ENCODE measurements at regions not wholly inside any gene's neighbourhood (a gene's known extent, or its start where the extent isn't known, plus 50 kb on each side); places are given as distances from the start of the nearest gene placed in this dataset.

- CTCF ChIA-PET, result no interaction called here
- no peak overlapping the region for H3K27ac ChIP-seq
- no peak for DNase-seq (ENCODE audit: low spot score)
- TF ChIP-seq, protein P1, sequence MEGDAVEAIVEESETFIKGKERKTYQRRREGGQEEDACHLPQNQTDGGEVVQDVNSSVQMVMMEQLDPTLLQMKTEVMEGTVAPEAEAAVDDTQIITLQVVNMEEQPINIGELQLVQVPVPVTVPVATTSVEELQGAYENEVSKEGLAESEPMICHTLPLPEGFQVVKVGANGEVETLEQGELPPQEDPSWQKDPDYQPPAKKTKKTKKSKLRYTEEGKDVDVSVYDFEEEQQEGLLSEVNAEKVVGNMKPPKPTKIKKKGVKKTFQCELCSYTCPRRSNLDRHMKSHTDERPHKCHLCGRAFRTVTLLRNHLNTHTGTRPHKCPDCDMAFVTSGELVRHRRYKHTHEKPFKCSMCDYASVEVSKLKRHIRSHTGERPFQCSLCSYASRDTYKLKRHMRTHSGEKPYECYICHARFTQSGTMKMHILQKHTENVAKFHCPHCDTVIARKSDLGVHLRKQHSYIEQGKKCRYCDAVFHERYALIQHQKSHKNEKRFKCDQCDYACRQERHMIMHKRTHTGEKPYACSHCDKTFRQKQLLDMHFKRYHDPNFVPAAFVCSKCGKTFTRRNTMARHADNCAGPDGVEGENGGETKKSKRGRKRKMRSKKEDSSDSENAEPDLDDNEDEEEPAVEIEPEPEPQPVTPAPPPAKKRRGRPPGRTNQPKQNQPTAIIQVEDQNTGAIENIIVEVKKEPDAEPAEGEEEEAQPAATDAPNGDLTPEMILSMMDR (conservative IDR thresholded peaks at IDR 0.05; ENCODE audit: low read depth), result no peak
- POLR2A ChIA-PET (ENCODE audit: low non-redundant PET), result no interaction called here
These were observed 164.9 kb upstream of the SLC27A6 start for GRCh38 chr5:128800377-128800776.

DNA sequence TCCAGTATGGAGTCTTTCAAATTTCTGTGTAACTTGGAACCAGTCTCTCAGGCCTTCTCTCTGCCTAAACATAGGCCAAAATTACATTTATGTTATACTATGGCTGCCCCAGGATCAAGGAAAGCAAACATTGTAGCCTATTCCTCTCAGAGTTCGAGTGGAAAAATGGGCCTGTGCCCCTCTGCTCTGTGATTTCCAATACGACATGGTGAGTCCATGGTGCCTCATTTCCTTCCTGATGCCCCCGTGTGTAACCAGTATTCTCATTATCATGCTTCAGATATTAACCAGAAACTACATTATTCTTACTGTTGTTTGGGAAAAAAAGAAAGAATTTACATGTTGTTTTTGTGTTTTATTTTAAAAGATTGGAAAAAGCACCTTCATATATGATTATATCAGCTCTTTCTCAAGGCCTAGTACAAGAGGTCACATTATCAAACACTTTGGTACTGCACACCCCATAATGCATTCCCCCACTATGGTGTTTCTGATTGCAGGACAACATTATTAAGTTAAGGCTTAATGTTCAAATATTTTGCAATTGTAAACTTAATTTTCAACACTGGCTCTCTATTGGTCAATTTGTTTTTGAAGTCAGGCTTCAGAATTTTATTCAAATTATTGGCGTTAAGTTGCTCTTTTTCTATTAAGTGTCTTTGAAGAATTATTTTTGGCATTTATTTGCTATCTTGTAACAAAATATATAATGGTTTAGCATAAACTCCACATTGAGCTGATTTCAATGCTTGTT, 151.8 kb upstream of the SLC27A6 start:
- ChIA-PET CTCF (no interaction called here), POLR2A (ENCODE audit: low non-redundant PET) (no interaction called here)
- no peak for DNase-seq (ENCODE audit: low spot score)
- no peak overlapping the region for H3K27ac ChIP-seq
- TF ChIP-seq, protein P1 (conservative IDR thresholded peaks at IDR 0.05; ENCODE audit: low read depth), result no peak

- no peak for DNase-seq (ENCODE audit: low spot score)
- TF ChIP-seq, protein P1 (conservative IDR thresholded peaks at IDR 0.05; ENCODE audit: low read depth), result no peak
- ChIA-PET POLR2A (ENCODE audit: low non-redundant PET) (no interaction called here), CTCF (no interaction called here)
- no peak overlapping the region for H3K27ac ChIP-seq
These were observed 150.1 kb upstream of the SLC27A6 start for GRCh38 chr5:128815201-128815600.

DNA sequence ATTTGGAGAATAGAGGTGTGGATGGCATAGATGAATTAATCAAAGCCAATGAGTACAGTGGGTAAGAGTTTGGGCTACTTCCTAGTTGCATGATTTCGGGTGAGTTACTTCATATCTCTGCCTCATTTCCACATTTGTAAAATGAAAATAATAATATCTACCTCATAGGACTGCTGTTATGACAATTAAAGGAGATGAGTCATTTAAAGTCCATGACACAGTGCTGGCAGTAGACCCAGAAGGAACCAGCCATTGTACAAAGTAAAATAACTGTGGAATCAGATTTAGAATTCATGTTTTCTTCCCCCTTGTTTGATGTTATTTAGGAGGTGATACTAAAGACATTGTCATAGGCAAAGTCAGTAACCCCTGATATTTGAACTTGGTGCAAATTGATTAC, 139.5 kb upstream of the SLC27A6 start:
- DNase-seq (ENCODE audit: low spot score), result peak; percentile 8
- TF ChIP-seq, protein P1 (conservative IDR thresholded peaks at IDR 0.05; ENCODE audit: low read depth), result no peak
- POLR2A ChIA-PET (ENCODE audit: low non-redundant PET), result no interaction called here
- H3K27ac ChIP-seq, result no peak overlapping the region
- CTCF ChIA-PET, result no interaction called here

DNA sequence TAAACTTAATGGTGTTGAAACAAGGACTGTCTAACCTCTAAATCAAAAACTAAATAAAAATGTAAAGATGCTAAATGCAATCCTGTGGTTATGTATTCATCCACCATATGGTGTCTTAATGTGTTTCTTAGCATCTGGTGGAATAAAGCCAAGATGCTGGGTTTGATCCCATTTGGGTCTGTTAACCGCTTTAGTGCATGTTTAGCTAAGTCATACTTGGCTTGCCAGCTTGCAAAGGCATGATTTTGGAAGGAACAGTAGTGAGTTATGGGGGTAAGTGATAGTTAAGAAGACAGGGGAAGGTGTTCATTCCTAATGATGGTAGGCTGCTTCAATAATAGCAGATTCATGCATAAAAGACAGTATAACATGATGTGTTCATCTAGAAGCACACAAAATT, 139.0 kb upstream of the SLC27A6 start:
- TF ChIP-seq, protein P1 (conservative IDR thresholded peaks at IDR 0.05; ENCODE audit: low read depth), result no peak
- POLR2A ChIA-PET (ENCODE audit: low non-redundant PET), result no interaction called here
- no peak for DNase-seq (ENCODE audit: low spot score)
- H3K27ac ChIP-seq, result no peak overlapping the region
- CTCF ChIA-PET, result no interaction called here

GRCh38 chr5:128836571-128836970, 128.7 kb upstream of the SLC27A6 start:
- H3K27ac ChIP-seq, result no peak overlapping the region
- TF ChIP-seq, protein P1 (conservative IDR thresholded peaks at IDR 0.05; ENCODE audit: low read depth), result no peak
- no peak for DNase-seq (ENCODE audit: low spot score)
- ChIA-PET POLR2A (ENCODE audit: low non-redundant PET) (no interaction called here), CTCF (no interaction called here)
